Fibroblast of lung (primary cell): ENCODE measurements at regions not wholly inside any gene's neighbourhood (a gene's known extent, or its start where the extent isn't known, plus 50 kb on each side); places are given as distances from the start of the nearest gene placed in this dataset.

Experiments used
- DNase-seq, 2 donors: peaks; one replicate each; pipeline versions ENCODE4 v3.0.0 to v3.0.0-alpha.2; 2010; ENCODE audit warnings: low read depth in 2 of 2
- H2AFZ ChIP-seq: 2 replicates; pipeline ENCODE4 v1.5.1; 2012; ENCODE audit warnings: low read length, control low read depth, inconsistent platforms
- H3K27ac ChIP-seq: 2 replicates; pipeline ENCODE4 v1.5.1; 2011; ENCODE audit warnings: low read length, control low read depth; ENCODE audit not compliant: insufficient read depth
- H3K27me3 ChIP-seq: 2 replicates; pipeline ENCODE4 v1.5.1; 2011; ENCODE audit warnings: mild to moderate bottlenecking, low read length; ENCODE audit not compliant: control insufficient read depth, insufficient read depth
- H3K36me3 ChIP-seq: 2 replicates; pipeline ENCODE4 v1.5.1; 2011; ENCODE audit warnings: low read length; ENCODE audit not compliant: control insufficient read depth, insufficient read depth
- H3K4me1 ChIP-seq: 2 replicates; pipeline ENCODE4 v1.5.1; 2011; ENCODE audit warnings: low read length; ENCODE audit not compliant: control insufficient read depth, insufficient read depth; ENCODE audit errors: extremely low read depth
- H3K4me2 ChIP-seq: 2 replicates; pipeline ENCODE4 v1.5.1; 2011; ENCODE audit warnings: low read length, control low read depth; ENCODE audit not compliant: insufficient read depth; ENCODE audit errors: extremely low read depth
- H3K4me3 ChIP-seq, 4 experiments: fragments of 200-600 bp in 1 of 4; sonication (generic) in 1 of 4; replicated peaks in 1 of 4; 2 replicates each; pipeline ENCODE4 v1.5.1; 2011 to 2016; ENCODE audit warnings: low read length in 4 of 4, low read depth in 3 of 4, mild to moderate bottlenecking in 3 of 4, control low read depth in 2 of 4, inconsistent platforms in 1 of 4, mixed read lengths in 1 of 4; ENCODE audit not compliant: insufficient read depth in 1 of 4; ENCODE audit errors: control extremely low read depth in 1 of 4
- H3K79me2 ChIP-seq: 2 replicates; pipeline ENCODE4 v1.5.1; 2012; ENCODE audit warnings: mild to moderate bottlenecking, low read length, inconsistent platforms; ENCODE audit not compliant: control insufficient read depth, insufficient read depth
- H3K9ac ChIP-seq: 2 replicates; pipeline ENCODE4 v1.5.1; 2011; ENCODE audit warnings: mild to moderate bottlenecking, low read length, control low read depth; ENCODE audit not compliant: insufficient read depth
- H3K9me3 ChIP-seq: 2 replicates; pipeline ENCODE4 v1.5.1; 2012; ENCODE audit warnings: low read depth, low read length; ENCODE audit not compliant: control insufficient read depth, insufficient read depth
- H4K20me1 ChIP-seq: 2 replicates; pipeline ENCODE4 v1.5.1; 2011; ENCODE audit warnings: low read length; ENCODE audit not compliant: control insufficient read depth, insufficient read depth; ENCODE audit errors: extremely low read depth
- CTCF ChIP-seq, 2 donors: IDR thresholded peaks in 1 of 2; conservative IDR thresholded peaks in 1 of 2; 1 replicate in 1 of 2; 2 replicates in 1 of 2; pipeline ENCODE4 v1.5.1; 2011 to 2012; ENCODE audit warnings: low read length in 2 of 2, control low read depth in 1 of 2, inconsistent platforms in 1 of 2, low read depth in 1 of 2, mild to moderate bottlenecking in 1 of 2
- EZH2 ChIP-seq: IDR thresholded peaks from 2 replicates; pipeline ENCODE4 v1.5.1; 2012; ENCODE audit warnings: low read length, control low read depth, mild to moderate bottlenecking; ENCODE audit errors: missing control alignments

DNA sequence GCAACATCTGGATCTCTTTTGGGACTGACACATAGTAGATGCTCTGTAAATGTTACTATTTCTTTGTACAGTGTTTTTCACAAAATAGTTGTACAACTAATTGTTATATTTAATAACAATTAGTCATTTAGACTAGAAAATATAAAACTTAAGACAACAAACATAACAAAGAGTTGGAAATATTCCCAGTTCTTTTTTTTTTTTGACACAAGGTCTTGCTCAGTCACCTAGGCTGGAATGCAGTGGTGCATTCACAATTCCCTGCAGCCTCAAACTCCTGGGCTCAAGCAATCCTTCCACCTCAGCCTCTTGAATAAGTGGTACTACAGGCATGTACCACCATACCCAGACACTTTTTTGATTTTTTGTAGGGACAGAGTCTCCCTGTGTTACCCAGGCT lies 105.8 kb downstream of the UTRN start:
- H3K9ac ChIP-seq = no peak overlapping the region
- H3K4me1 ChIP-seq = no peaks in the 10 kb centered on the region
- H3K36me3 ChIP-seq = no peaks in the 10 kb centered on the region
- no peaks in the 10 kb centered on the region for H3K27me3 ChIP-seq
- H3K79me2 ChIP-seq = peaks cover 5% of the 10 kb centered on the region
- H3K27ac ChIP-seq = no peak overlapping the region
- no peak overlapping the region for H3K4me3 ChIP-seq
- no peak overlapping the region for H2AFZ ChIP-seq
- H3K9me3 ChIP-seq = no peaks in the 10 kb centered on the region
- no peak for DNase-seq
- no peaks in the 10 kb centered on the region for H4K20me1 ChIP-seq
- H3K4me2 ChIP-seq = no peak overlapping the region
- TF ChIP-seq EZH2 (no peak), CTCF (conservative IDR thresholded peaks at IDR 0.05 in 1 of 2, IDR thresholded peaks at IDR 0.05 in 1 of 2; ENCODE audit: low read depth in 1 of 2, low read length in 2 of 2) (no peak)

DNA sequence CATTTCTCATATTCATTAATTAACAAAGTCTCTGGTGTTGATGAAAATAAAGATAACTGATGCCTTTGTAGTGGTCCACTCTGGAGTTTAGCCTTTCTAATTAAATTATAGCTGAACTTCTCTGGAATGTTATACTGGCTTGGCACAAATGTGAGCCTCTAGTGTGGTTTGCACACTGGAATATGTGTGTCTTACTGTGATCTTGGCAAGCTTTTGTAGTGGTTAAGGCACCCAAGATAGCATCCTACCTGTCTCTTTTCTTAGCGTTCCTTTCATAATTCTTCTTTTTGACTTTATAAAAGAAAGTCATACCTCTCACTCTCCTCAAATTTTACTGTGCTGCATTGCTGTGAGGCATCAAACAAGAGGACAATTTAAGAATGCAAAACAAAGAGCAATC lies 107.4 kb downstream of the UTRN start:
- H2AFZ ChIP-seq = no peak overlapping the region
- H4K20me1 ChIP-seq = no peaks in the 10 kb centered on the region
- H3K4me2 ChIP-seq = no peak overlapping the region
- H3K4me3 ChIP-seq = no peak overlapping the region
- H3K4me1 ChIP-seq = no peaks in the 10 kb centered on the region
- no peak overlapping the region for H3K27ac ChIP-seq
- no peak for TF ChIP-seq EZH2
- peaks cover 7% of the 10 kb centered on the region for H3K79me2 ChIP-seq
- peak in 1 of 2 donors; percentile 44 for DNase-seq
- H3K9me3 ChIP-seq = no peaks in the 10 kb centered on the region
- H3K9ac ChIP-seq = no peak overlapping the region
- no peaks in the 10 kb centered on the region for H3K36me3 ChIP-seq
- no peaks in the 10 kb centered on the region for H3K27me3 ChIP-seq

DNA sequence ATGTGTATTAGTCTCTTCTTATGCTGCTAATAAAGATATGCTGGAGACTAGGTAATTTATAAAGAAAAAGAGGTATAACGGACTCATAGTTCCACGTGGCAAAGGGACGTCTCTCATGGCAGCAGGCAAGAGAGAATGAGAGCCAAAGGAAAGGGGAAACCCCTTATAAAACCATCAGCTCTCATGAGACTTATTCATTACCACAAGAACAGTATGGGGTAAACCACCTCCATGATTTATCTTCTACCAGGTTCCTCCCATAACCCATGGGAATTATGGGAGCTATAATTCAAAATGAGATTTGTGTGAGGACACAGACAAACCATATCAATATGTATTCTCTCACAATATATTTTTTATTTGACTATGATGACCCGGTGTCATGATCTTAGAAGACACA lies 109.1 kb downstream of the UTRN start:
- Histone ChIP-seq H3K36me3 (no peaks in the 10 kb centered on the region), H4K20me1 (no peaks in the 10 kb centered on the region), H3K9me3 (no peaks in the 10 kb centered on the region), H3K4me3 (no peak overlapping the region), H3K27ac (no peak overlapping the region), H2AFZ (no peak overlapping the region), H3K4me1 (no peaks in the 10 kb centered on the region), H3K27me3 (no peaks in the 10 kb centered on the region), H3K4me2 (no peak overlapping the region), H3K79me2 (peaks cover 9% of the 10 kb centered on the region), H3K9ac (no peak overlapping the region)
- no peak for DNase-seq
- no peak for TF ChIP-seq EZH2
- no peak for TF ChIP-seq CTCF (conservative IDR thresholded peaks at IDR 0.05 in 1 of 2, IDR thresholded peaks at IDR 0.05 in 1 of 2; ENCODE audit: low read depth in 1 of 2, low read length in 2 of 2)

DNA sequence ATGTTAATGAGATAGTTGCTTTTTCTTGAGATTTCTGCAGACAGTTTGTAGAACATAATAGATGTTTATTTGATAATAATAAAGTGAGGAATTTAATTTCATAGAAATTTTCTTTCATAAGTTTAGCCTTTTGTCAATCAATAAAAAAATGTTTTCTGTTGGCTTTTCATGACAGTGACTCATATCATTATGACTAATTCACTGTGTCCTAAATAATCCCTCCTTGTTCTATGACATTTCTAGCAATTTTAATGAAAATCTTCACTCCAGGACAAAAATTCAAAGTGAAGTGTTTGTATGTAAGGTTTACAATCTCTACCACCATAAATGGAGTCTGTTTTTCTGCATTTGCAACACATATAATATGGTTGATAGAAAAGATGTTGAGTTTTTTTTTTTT lies 109.9 kb downstream of the UTRN start:
- TF ChIP-seq CTCF (conservative IDR thresholded peaks at IDR 0.05 in 1 of 2, IDR thresholded peaks at IDR 0.05 in 1 of 2; ENCODE audit: low read depth in 1 of 2, low read length in 2 of 2) = no peak
- TF ChIP-seq EZH2 = no peak
- peak in 1 of 2 donors; percentile 18 for DNase-seq
- Histone ChIP-seq H3K4me2 (no peak overlapping the region), H3K4me1 (no peaks in the 10 kb centered on the region), H3K9ac (no peak overlapping the region), H4K20me1 (no peaks in the 10 kb centered on the region), H3K27ac (no peak overlapping the region), H3K79me2 (peaks cover 9% of the 10 kb centered on the region), H3K27me3 (no peaks in the 10 kb centered on the region), H3K9me3 (no peaks in the 10 kb centered on the region), H3K36me3 (no peaks in the 10 kb centered on the region), H3K4me3 (no peak overlapping the region), H2AFZ (no peak overlapping the region)
